ENCODE measurements at regions not wholly inside any gene's neighbourhood (a gene's known extent, or its start where the extent isn't known, plus 50 kb on each side); places are given as distances from the start of the nearest gene placed in this dataset.

DNA sequence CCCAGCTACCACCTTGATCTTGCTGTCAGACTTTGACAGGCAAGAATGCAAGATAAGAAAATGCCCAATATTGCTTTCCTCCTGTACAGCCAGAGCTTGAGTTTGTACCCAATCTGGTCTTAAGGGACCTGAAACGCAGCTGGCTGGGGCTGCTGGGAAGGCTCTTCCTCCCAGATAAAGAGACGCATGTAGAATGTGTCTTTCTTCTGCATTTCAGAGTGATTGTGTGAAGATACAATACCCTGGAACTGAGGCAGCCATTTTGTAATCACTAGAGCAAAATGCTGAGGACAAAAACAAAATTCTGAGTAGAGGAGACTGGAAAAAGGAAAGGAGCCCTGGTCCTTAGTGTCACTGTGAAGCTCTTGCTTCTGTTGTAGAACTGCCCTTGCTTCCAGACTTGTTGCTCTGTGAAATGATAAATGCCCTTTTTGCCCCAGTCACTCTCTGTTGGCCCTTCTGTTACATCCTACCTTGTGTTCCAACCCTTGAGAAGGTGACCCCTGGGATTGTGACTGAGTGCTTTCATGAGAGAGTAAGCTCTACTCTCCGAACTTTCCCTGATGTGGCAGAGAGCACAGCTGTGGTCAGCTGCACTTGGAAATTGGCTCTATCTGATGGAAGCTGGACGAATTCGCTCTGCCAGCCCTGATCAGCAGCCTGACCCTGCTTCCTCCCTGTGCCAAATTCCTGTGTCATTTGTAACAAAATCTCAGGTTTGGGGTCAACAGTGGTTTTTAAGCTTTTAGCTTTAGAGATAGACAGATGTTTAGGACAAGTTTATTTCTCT lies 137.4 kb upstream of the RBMS1 start:
- TF ChIP-seq, protein P1, sequence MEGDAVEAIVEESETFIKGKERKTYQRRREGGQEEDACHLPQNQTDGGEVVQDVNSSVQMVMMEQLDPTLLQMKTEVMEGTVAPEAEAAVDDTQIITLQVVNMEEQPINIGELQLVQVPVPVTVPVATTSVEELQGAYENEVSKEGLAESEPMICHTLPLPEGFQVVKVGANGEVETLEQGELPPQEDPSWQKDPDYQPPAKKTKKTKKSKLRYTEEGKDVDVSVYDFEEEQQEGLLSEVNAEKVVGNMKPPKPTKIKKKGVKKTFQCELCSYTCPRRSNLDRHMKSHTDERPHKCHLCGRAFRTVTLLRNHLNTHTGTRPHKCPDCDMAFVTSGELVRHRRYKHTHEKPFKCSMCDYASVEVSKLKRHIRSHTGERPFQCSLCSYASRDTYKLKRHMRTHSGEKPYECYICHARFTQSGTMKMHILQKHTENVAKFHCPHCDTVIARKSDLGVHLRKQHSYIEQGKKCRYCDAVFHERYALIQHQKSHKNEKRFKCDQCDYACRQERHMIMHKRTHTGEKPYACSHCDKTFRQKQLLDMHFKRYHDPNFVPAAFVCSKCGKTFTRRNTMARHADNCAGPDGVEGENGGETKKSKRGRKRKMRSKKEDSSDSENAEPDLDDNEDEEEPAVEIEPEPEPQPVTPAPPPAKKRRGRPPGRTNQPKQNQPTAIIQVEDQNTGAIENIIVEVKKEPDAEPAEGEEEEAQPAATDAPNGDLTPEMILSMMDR (IDR thresholded peaks at IDR 0.05): no peak
- no peak for TF ChIP-seq POLR2AphosphoS5 (IDR thresholded peaks at IDR 0.05; ENCODE audit: low read depth, low read length)

Data from Panc1 (cell line).